ENCODE measurements at regions not wholly inside any gene's neighbourhood (a gene's known extent, or its start where the extent isn't known, plus 50 kb on each side); places are given as distances from the start of the nearest gene placed in this dataset.

DNA sequence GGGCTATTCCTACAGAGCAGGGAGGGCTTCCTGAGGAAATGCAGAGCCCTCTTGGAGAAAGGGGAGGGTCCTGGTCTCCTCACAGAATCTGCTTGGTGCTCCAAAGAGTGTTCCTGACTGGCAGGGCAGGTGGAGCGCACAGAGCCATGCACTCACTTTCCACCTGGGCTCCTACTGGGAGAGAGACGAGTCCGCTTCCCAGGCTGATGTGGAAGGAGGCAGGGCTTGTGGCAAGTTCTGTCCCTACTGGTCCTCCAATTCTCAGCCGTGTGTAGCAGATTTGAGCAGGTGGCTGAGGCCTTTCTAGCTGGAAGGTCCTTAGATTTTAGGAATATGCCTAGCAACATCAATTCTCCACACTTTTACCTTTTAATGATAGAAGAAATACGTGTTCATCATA, 111.5 kb upstream of the MKI67 start:
- TF ChIP-seq POLR2AphosphoS5 (IDR thresholded peaks at IDR 0.05; ENCODE audit: low read depth, low read length) (no peak), FOSL1 (IDR thresholded peaks at IDR 0.05; ENCODE audit: low read depth) (no peak), TCF7L2 (IDR thresholded peaks at IDR 0.05; ENCODE audit: borderline replicate concordance, extremely low read depth, insufficient read depth, insufficient read length) (no peak)
- TF ChIP-seq, protein P1, sequence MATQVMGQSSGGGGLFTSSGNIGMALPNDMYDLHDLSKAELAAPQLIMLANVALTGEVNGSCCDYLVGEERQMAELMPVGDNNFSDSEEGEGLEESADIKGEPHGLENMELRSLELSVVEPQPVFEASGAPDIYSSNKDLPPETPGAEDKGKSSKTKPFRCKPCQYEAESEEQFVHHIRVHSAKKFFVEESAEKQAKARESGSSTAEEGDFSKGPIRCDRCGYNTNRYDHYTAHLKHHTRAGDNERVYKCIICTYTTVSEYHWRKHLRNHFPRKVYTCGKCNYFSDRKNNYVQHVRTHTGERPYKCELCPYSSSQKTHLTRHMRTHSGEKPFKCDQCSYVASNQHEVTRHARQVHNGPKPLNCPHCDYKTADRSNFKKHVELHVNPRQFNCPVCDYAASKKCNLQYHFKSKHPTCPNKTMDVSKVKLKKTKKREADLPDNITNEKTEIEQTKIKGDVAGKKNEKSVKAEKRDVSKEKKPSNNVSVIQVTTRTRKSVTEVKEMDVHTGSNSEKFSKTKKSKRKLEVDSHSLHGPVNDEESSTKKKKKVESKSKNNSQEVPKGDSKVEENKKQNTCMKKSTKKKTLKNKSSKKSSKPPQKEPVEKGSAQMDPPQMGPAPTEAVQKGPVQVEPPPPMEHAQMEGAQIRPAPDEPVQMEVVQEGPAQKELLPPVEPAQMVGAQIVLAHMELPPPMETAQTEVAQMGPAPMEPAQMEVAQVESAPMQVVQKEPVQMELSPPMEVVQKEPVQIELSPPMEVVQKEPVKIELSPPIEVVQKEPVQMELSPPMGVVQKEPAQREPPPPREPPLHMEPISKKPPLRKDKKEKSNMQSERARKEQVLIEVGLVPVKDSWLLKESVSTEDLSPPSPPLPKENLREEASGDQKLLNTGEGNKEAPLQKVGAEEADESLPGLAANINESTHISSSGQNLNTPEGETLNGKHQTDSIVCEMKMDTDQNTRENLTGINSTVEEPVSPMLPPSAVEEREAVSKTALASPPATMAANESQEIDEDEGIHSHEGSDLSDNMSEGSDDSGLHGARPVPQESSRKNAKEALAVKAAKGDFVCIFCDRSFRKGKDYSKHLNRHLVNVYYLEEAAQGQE (IDR thresholded peaks at IDR 0.05; ENCODE audit: low read depth): no peak
